AG04450 (cell line): ENCODE measurements at regions not wholly inside any gene's neighbourhood (a gene's known extent, or its start where the extent isn't known, plus 50 kb on each side); places are given as distances from the start of the nearest gene placed in this dataset.

Experiments
- CTCF ChIA-PET: fragments of 300-600, 350-600 bp; formaldehyde crosslinking; extraction: SDS; loops from one replicate; lab custom pipeline; 2022; ENCODE audit warnings: antibody characterized with exemption, inconsistent platforms; lab: Charles Lee
- POLR2A ChIA-PET: fragments of 350-600 bp; formaldehyde crosslinking; extraction: SDS; loops from one replicate; lab custom pipeline; 2021; ENCODE audit warnings: antibody characterized with exemption, inconsistent platforms; lab: Yijun Ruan, JAX
- DNase-seq: peaks from one replicate; pipeline ENCODE4 v3.0.0-alpha.2; 2011; ENCODE audit warnings: low read depth, low spot score
- H3K27ac ChIP-seq: one replicate; pipeline ENCODE4 v1.5.1; 2012; ENCODE audit warnings: low read depth, low read length, control low read depth
- H3K27me3 ChIP-seq: one replicate; pipeline ENCODE4 v1.6.0; 2012; ENCODE audit warnings: low read length; ENCODE audit not compliant: control insufficient read depth, insufficient read depth
- H3K4me3 ChIP-seq: 2 replicates; pipeline ENCODE4 v1.5.1; 2011; ENCODE audit warnings: mild to moderate bottlenecking, low read depth, low read length, control low read depth
- H3K9me3 ChIP-seq: 2 replicates; pipeline ENCODE4 v1.5.1; 2012; ENCODE audit warnings: low read length; ENCODE audit not compliant: control insufficient read depth, insufficient read depth
- TF ChIP-seq, protein P1 (sequence below): IDR thresholded peaks from 2 replicates; pipeline ENCODE4 v1.5.1; 2011; ENCODE audit warnings: low read depth, low read length, control low read depth, inconsistent platforms

DNA sequence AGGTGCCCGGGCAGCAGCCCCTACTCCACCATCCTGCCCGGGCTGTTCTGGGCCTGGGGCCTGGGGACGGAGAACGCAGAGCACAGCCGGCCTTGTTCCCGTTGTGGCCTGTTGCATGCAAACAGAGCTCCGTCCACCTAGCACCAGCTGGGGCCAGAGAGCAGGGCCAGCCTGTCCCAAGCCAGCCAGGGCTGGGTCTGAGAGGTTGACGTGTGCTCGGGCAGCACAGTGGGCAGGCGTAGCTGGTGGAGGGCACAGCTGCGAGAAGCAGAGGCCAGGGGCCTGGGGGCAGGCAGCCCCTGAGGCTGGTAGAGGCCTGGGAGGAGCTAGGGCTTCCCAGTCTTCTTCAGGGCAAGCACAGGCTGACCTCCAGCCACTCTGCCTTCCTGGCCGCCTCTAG is 1192.6 kb downstream of the BRD1 start:
- H3K4me3 ChIP-seq, result no peak overlapping the region
- DNase-seq, result no peak
- H3K27me3 ChIP-seq, result no peaks in the 10 kb centered on the region
- TF ChIP-seq, protein P1, sequence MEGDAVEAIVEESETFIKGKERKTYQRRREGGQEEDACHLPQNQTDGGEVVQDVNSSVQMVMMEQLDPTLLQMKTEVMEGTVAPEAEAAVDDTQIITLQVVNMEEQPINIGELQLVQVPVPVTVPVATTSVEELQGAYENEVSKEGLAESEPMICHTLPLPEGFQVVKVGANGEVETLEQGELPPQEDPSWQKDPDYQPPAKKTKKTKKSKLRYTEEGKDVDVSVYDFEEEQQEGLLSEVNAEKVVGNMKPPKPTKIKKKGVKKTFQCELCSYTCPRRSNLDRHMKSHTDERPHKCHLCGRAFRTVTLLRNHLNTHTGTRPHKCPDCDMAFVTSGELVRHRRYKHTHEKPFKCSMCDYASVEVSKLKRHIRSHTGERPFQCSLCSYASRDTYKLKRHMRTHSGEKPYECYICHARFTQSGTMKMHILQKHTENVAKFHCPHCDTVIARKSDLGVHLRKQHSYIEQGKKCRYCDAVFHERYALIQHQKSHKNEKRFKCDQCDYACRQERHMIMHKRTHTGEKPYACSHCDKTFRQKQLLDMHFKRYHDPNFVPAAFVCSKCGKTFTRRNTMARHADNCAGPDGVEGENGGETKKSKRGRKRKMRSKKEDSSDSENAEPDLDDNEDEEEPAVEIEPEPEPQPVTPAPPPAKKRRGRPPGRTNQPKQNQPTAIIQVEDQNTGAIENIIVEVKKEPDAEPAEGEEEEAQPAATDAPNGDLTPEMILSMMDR, result no peak
- ChIA-PET POLR2A (no interaction called here), CTCF (no interaction called here)
- no peak overlapping the region for H3K27ac ChIP-seq
- peaks cover 90% of the 10 kb centered on the region for H3K9me3 ChIP-seq

DNA sequence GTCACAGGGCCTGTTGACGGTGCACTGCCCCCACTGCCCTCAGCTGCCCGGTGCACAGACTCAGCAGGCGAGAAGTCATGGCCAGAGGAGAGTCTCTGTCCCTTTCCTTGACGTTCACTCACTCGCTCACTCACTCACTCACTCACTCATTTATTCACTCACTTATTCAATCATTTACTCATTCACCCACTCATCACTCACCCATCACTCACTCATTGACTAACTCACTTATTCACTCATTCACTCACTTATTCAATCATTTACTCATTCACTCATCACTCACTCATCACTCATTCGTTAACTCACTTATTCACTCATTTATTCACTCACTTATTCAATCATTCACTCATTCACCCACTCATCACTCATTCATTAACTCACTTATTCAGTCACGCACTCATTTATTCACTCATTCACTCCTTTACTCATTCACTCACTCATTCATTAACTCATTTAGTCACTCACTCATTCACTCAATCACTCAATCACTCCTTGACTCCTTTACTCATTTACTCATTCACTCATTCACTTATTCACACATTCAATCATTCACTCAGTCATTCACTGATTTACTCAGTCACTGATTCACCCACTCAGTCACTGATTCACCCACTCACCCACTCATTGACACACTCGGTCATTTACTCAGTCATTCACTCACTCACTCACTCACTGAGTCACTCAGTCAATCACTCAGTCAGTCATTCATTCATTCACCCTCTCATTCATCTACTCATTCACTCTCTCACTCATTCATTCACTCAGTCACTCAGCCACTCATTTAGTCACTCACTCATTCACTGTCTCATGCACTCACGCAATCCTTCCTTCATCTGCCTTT is 1193.5 kb downstream of the BRD1 start:
- Histone ChIP-seq H3K27me3 (no peaks in the 10 kb centered on the region), H3K9me3 (peaks cover 90% of the 10 kb centered on the region), H3K4me3 (no peak overlapping the region), H3K27ac (no peak overlapping the region)
- CTCF ChIA-PET, result no interaction called here
- POLR2A ChIA-PET, result no interaction called here
- no peak for DNase-seq
- TF ChIP-seq, protein P1, result no peak

DNA sequence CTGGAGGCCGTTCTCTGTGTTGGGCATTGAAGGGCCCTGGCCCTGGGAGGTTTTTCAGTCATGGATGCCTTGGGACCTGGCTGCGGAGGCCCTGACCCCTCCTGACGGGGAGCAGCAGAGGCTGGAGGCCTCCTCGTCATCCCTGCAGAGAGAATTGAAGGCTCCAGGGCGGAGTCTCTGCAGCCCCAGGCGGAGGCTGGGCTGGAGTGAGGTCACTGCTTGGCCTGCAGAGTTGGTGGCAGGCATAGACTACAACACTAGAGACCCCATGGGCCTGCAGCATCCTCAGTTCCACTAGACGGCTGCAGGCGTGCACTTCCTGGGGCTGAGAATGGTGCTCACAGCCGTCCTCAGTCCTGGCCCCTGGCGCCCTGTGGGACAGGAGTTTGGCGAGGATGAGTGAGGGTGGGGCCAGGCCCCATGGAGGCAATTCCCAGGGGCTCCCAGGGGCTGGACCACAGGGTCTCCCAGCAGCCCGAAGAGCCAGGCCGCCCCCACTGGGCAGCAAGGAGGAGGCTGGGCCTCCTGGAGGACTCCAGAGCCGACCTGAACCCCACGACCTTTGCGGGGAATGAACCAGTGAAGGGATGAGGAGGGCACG is 1194.9 kb downstream of the BRD1 start:
- ChIA-PET CTCF (no interaction called here), POLR2A (no interaction called here)
- no peak for DNase-seq
- Histone ChIP-seq H3K27me3 (no peaks in the 10 kb centered on the region), H3K4me3 (no peak overlapping the region), H3K27ac (no peak overlapping the region), H3K9me3 (peaks cover 92% of the 10 kb centered on the region)
- TF ChIP-seq, protein P1, result no peak

DNA sequence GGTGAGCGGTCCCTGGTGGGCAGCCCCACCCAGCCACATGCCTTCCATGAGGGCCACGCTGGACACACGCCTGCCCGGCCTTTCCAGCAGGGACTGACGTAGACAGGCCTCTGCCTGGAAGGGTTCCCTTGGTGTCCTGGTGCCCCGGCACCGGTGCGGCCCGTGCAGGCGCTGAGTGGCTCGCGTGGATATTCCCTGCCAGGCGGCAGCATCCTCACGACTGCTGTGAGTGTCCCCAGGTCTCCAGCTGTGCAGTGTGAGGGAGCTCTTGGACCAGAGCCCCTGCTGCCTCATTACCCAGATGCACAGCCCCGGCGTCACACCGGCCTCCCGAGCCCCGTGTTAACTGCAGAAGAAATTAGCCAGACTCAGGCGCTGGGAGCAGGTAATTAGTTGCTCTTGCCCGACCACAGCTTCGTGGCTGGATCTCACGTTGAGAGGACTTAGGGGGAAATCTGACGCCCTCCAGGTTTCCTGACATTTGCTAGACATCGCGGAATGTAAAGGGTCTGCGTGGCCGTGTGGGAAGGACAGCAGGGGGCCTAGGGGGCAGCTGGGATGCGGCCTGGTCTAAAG is 1196.3 kb downstream of the BRD1 start:
- no peak overlapping the region for H3K27ac ChIP-seq
- no peak overlapping the region for H3K4me3 ChIP-seq
- no peaks in the 10 kb centered on the region for H3K27me3 ChIP-seq
- POLR2A ChIA-PET, result no interaction called here
- TF ChIP-seq, protein P1, result no peak
- H3K9me3 ChIP-seq, result peaks cover 90% of the 10 kb centered on the region
- no peak for DNase-seq
- CTCF ChIA-PET, result no interaction called here

GRCh38 chr22:48630848-48631247 is 1196.8 kb downstream of the BRD1 start:
- Histone ChIP-seq H3K27me3 (no peaks in the 10 kb centered on the region), H3K27ac (no peak overlapping the region), H3K9me3 (peaks cover 86% of the 10 kb centered on the region), H3K4me3 (no peak overlapping the region)
- ChIA-PET POLR2A (no interaction called here), CTCF (no interaction called here)
- TF ChIP-seq, protein P1, result no peak
- DNase-seq, result no peak
